ENCODE measurements at regions not wholly inside any gene's neighbourhood (a gene's known extent, or its start where the extent isn't known, plus 50 kb on each side); places are given as distances from the start of the nearest gene placed in this dataset.

DNA sequence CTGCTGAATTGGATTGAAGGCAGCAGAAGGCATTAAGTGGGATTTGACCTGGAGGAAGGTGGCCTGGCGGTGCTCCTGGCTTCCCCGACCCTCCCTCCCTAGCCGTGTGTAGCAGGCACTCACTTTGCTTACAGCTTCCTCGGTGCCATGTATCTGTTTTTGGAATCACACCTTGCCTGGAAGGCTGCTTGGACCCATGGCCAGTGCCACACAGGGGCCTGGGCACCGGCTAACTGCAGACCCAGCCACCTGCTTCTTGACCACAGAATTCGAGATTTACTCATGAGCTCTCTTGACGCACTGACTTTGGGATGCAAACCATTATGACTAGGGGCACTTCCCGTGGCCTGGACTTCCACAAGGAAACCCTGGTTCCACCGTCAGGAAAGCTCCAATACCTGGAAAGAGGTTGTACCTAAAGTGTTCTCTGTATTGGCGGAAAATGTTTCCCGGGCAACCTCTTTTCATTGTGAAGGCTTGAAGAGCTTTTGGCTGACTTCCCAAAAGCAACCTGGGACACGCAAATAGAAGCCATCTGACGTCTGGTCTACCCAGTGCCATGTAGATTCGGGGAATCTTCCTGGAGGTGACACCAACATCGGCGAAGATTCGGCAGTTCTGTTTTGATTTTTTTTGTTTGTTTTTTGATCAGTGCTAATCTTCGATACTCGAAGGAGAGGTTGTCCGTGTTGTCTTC, 125.6 kb upstream of the RTL1 start:
- no peak for TF ChIP-seq SIN3A (IDR thresholded peaks at IDR 0.05; ENCODE audit: borderline replicate concordance, insufficient read depth, low read length)
- no peak for TF ChIP-seq POLR2AphosphoS5 (IDR thresholded peaks at IDR 0.05; ENCODE audit: low read depth, low read length)
- no peak for TF ChIP-seq TAF1 (IDR thresholded peaks at IDR 0.05; ENCODE audit: borderline replicate concordance, insufficient read depth, low read length)

DNA sequence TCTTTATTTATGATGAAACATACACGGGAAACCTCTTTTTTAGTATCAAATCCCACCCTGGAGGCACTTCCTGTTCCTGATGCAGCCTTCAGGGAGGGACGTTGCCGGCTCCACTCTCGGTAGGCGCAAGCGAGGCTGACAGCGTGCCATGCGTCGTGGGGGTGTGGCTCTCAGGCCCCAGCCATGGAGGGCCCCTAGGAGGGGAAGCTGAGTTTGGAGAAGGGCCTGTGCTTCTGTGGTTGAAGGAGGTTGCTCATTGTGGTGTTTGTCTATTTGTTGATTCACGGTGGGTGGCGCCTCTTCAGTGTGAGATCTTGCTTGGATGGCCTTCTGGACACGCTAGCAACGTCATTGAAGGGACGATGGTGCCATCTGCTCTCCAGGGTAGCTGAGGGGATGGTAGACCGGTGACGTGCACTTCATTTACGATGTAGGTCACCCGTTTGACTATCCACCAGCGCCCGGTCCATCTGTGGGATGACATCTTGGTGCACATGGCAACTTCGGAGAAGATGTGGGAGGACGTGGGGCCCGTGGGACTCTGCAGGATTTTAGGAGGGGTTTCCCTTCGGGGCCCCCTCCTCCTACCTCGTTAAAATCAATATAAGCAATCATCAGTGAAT, 126.3 kb upstream of the RTL1 start:
- TF ChIP-seq TAF1 (IDR thresholded peaks at IDR 0.05; ENCODE audit: borderline replicate concordance, insufficient read depth, low read length) (no peak), POLR2AphosphoS5 (IDR thresholded peaks at IDR 0.05; ENCODE audit: low read depth, low read length) (no peak), FOXP2 (optimal IDR thresholded peaks at IDR 0.05; ENCODE audit: borderline replicate concordance, extremely low read depth, extremely low read length, insufficient read depth) (no peak), REST (IDR thresholded peaks at IDR 0.05; ENCODE audit: insufficient read depth in 1 of 2, low read depth in 2 of 2, low read length in 2 of 2) (no peak), SIN3A (IDR thresholded peaks at IDR 0.05; ENCODE audit: borderline replicate concordance, insufficient read depth, low read length) (no peak)

- TF ChIP-seq REST (IDR thresholded peaks at IDR 0.05; ENCODE audit: insufficient read depth in 1 of 2, low read depth in 2 of 2, low read length in 2 of 2) = no peak
Observed at GRCh38 chr14:101030586-101030985, 127.1 kb upstream of the RTL1 start.

DNA sequence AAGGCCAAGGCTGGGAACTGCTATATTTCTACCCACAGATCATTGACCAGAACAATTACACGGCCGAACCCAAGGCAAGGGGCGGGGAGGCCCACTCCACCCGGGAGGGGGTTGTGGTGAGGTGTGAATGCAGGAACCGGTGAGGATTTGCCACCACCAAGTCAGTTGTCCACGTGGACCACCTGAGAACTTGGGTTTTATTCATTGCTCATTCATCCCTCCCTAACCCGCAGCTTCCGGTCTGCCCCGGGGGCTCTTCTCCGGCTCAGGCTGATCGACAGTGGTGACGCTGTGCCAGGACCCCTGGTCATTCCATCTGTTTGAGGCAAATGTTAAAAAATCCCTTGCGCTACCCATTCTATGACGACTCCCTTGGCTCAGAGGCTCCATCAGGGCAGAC, 127.7 kb upstream of the RTL1 start:
- no peak for TF ChIP-seq SIN3A (IDR thresholded peaks at IDR 0.05; ENCODE audit: borderline replicate concordance, insufficient read depth, low read length)
- no peak for TF ChIP-seq REST (IDR thresholded peaks at IDR 0.05; ENCODE audit: insufficient read depth in 1 of 2, low read depth in 2 of 2, low read length in 2 of 2)
- TF ChIP-seq POLR2AphosphoS5 (IDR thresholded peaks at IDR 0.05; ENCODE audit: low read depth, low read length) = no peak
- TF ChIP-seq TAF1 (IDR thresholded peaks at IDR 0.05; ENCODE audit: borderline replicate concordance, insufficient read depth, low read length) = no peak
- no peak for TF ChIP-seq FOXP2 (optimal IDR thresholded peaks at IDR 0.05; ENCODE audit: borderline replicate concordance, extremely low read depth, extremely low read length, insufficient read depth)

GRCh38 chr14:101031721-101032120, 128.2 kb upstream of the RTL1 start:
- TF ChIP-seq FOXP2 (optimal IDR thresholded peaks at IDR 0.05; ENCODE audit: borderline replicate concordance, extremely low read depth, extremely low read length, insufficient read depth) (no peak), TAF1 (IDR thresholded peaks at IDR 0.05; ENCODE audit: borderline replicate concordance, insufficient read depth, low read length) (no peak), SIN3A (IDR thresholded peaks at IDR 0.05; ENCODE audit: borderline replicate concordance, insufficient read depth, low read length) (no peak)

GRCh38 chr14:101032433-101032832, 128.9 kb upstream of the RTL1 start:
- no peak for TF ChIP-seq SIN3A (IDR thresholded peaks at IDR 0.05; ENCODE audit: borderline replicate concordance, insufficient read depth, low read length)
- no peak for TF ChIP-seq TAF1 (IDR thresholded peaks at IDR 0.05; ENCODE audit: borderline replicate concordance, insufficient read depth, low read length)
- no peak for TF ChIP-seq POLR2AphosphoS5 (IDR thresholded peaks at IDR 0.05; ENCODE audit: low read depth, low read length)
- TF ChIP-seq REST (IDR thresholded peaks at IDR 0.05; ENCODE audit: insufficient read depth in 1 of 2, low read depth in 2 of 2, low read length in 2 of 2) = no peak
- TF ChIP-seq FOXP2 (optimal IDR thresholded peaks at IDR 0.05; ENCODE audit: borderline replicate concordance, extremely low read depth, extremely low read length, insufficient read depth) = no peak

Measured in PFSK-1 (cell line).